GM12878 (cell line): ENCODE measurements at regions not wholly inside any gene's neighbourhood (a gene's known extent, or its start where the extent isn't known, plus 50 kb on each side); places are given as distances from the start of the nearest gene placed in this dataset.
A peak's percentile ranks its signal among the peaks of the same experiment; 100 is the strongest.

ENCODE experiments used
- ATAC-seq: fragments of 200-7000 bp; cut with Tn5 transposase; 3 replicates; pipeline ENCODE4 v1.9.1; 2020; ENCODE audit warnings: mild to moderate bottlenecking, moderate library complexity
- BruUV-seq: library from RNA; stranded (reverse); fragments of 400-500 nt; replicated peaks from 2 replicates; lab custom pipeline; 2021; lab: Mats Ljungman, UMichigan
- CTCF ChIA-PET: fragments of 300-600 bp; sonication (Branson Sonifier 250); formaldehyde crosslinking; extraction: SDS; loops from one replicate; lab custom pipeline; 2021; ENCODE audit warnings: inconsistent platforms; lab: Yijun Ruan, JAX
- POLR2A ChIA-PET: fragments of 350-600 bp; formaldehyde crosslinking; extraction: SDS; loops from one replicate; lab custom pipeline; 2021; ENCODE audit warnings: inconsistent platforms; lab: Charles Lee
- RAD21 ChIA-PET: fragments of 300-600 bp; sonication (Branson Sonifier 250); formaldehyde crosslinking; loops from one replicate; lab custom pipeline; 2023; ENCODE audit warnings: antibody characterized with exemption; ENCODE audit not compliant: unreplicated experiment; lab: Charles Lee
- SMC1A ChIA-PET: fragments of 300-600 bp; sonication (Branson Sonifier 250); formaldehyde crosslinking; loops from one replicate; lab custom pipeline; 2023; ENCODE audit not compliant: unreplicated experiment, uncharacterized antibody; lab: Charles Lee
- DNase-seq: peaks from one replicate; pipeline ENCODE4 v3.0.0-alpha.2; 2011; ENCODE audit warnings: low read depth, low spot score
- FAIRE-seq: peaks from 3 replicates; lab custom pipeline; 2011; peaks lifted over from hg19 to GRCh38; lab: Jason Lieb, UNC
- H2AFZ ChIP-seq: 2 replicates; pipeline ENCODE4 v1.6.0; 2011; ENCODE audit warnings: low read depth, low read length, control low read depth; ENCODE audit not compliant: control insufficient read depth
- H3K27ac ChIP-seq: 2 replicates; pipeline ENCODE4 v1.5.1; 2011; ENCODE audit warnings: control low read depth; ENCODE audit not compliant: control insufficient read depth, insufficient read depth
- H3K27me3 ChIP-seq, 2 experiments: replicated peaks in 1 of 2; 2 replicates each; pipeline versions ENCODE4 v1.6.0 to v1.6.1; 2011; ENCODE audit warnings: low read length in 1 of 2; ENCODE audit not compliant: control insufficient read depth in 2 of 2, insufficient read depth in 2 of 2
- H3K36me3 ChIP-seq, 2 experiments: 2 replicates each; pipeline ENCODE4 v1.5.1; 2011; ENCODE audit warnings: low read length in 1 of 2; ENCODE audit not compliant: control insufficient read depth in 2 of 2, insufficient read depth in 2 of 2
- H3K4me1 ChIP-seq: 2 replicates; pipeline ENCODE4 v1.6.1; 2011; ENCODE audit warnings: mild to moderate bottlenecking, low read length, moderate library complexity, mixed read lengths; ENCODE audit not compliant: control insufficient read depth, insufficient read depth
- H3K4me2 ChIP-seq: 2 replicates; pipeline ENCODE4 v1.6.0; 2011; ENCODE audit warnings: control low read depth; ENCODE audit not compliant: control insufficient read depth, insufficient read depth
- H3K4me3 ChIP-seq: fragments of 200-600 bp; sonication (generic); 2 replicates; pipeline ENCODE4 v1.5.1; 2016
- H3K79me2 ChIP-seq: 2 replicates; pipeline ENCODE4 v1.6.0; 2011; ENCODE audit warnings: low read length; ENCODE audit not compliant: control insufficient read depth, insufficient read depth
- H3K9ac ChIP-seq: 2 replicates; pipeline ENCODE4 v1.8.0; 2011; ENCODE audit warnings: low read length, control low read depth, mixed read lengths; ENCODE audit not compliant: control insufficient read depth, insufficient read depth
- H3K9me3 ChIP-seq: replicated peaks from 3 replicates; pipeline ENCODE4 v1.5.1; 2011; ENCODE audit warnings: mild to moderate bottlenecking, low read length; ENCODE audit not compliant: control insufficient read depth, insufficient read depth
- H4K20me1 ChIP-seq: 2 replicates; pipeline ENCODE4 v1.6.0; 2011; ENCODE audit not compliant: control insufficient read depth, insufficient read depth
- ATF2 ChIP-seq: IDR thresholded peaks from 2 replicates; pipeline ENCODE4 v1.6.1; 2012; ENCODE audit warnings: low read length, inconsistent platforms
- CHD4 ChIP-seq: fragments of 200-600 bp; sonication (generic); IDR thresholded peaks from 2 replicates; pipeline ENCODE4 v1.6.1; 2016; ENCODE audit warnings: mild to moderate bottlenecking
- CREB1 ChIP-seq: IDR thresholded peaks from 2 replicates; pipeline ENCODE4 v1.6.1; 2012; ENCODE audit warnings: low read depth, mild to moderate bottlenecking, inconsistent platforms
- ESRRA ChIP-seq: IDR thresholded peaks from 2 replicates; pipeline ENCODE4 v1.6.1; 2012; ENCODE audit warnings: mild to moderate bottlenecking, low read length, improper control_type of control experiment
- FOXM1 ChIP-seq: IDR thresholded peaks from 2 replicates; pipeline ENCODE4 v1.6.1; 2012; ENCODE audit warnings: low read depth, mild to moderate bottlenecking, inconsistent platforms, low read length, moderate library complexity
- KDM1A ChIP-seq: fragments of 200-600 bp; sonication (generic); IDR thresholded peaks from 2 replicates; pipeline ENCODE4 v1.6.1; 2016; ENCODE audit warnings: borderline replicate concordance
- MEF2A ChIP-seq: IDR thresholded peaks from 2 replicates; pipeline ENCODE4 v1.6.1; 2011; ENCODE audit warnings: low read depth, mild to moderate bottlenecking, low read length, moderate library complexity; ENCODE audit not compliant: insufficient read depth
- MTA3 ChIP-seq: IDR thresholded peaks from 2 replicates; pipeline ENCODE4 v1.6.1; 2012; ENCODE audit warnings: low read length, inconsistent platforms, borderline replicate concordance
- NR2C2 ChIP-seq: IDR thresholded peaks from 2 replicates; pipeline ENCODE4 v1.6.1; 2011; ENCODE audit warnings: borderline replicate concordance, low read depth; ENCODE audit not compliant: control insufficient read depth, insufficient read length
- SMC3 ChIP-seq: IDR thresholded peaks from 2 replicates; pipeline ENCODE4 v1.6.1; 2011; ENCODE audit warnings: low read length, improper control_type of control experiment, borderline replicate concordance
- SPI1 ChIP-seq: IDR thresholded peaks from 2 replicates; pipeline ENCODE4 v1.6.1; 2011; ENCODE audit warnings: low read depth, mild to moderate bottlenecking, low read length, moderate library complexity, borderline replicate concordance; ENCODE audit not compliant: insufficient read depth
- YY1 ChIP-seq: IDR thresholded peaks from 2 replicates; pipeline ENCODE4 v1.6.1; 2011; ENCODE audit warnings: low read depth, mild to moderate bottlenecking, low read length
- ZBED1 ChIP-seq: IDR thresholded peaks from 2 replicates; pipeline ENCODE4 v1.6.1; 2016; ENCODE audit warnings: borderline replicate concordance
- WGBS: methylation state at CpG from one replicate; pipeline ENCODE4 v1.1.6; 2016; ENCODE audit warnings: low lambda C conversion rate; ENCODE audit not compliant: insufficient replicate concordance, insufficient coverage; ENCODE audit errors: missing lambda C conversion rate; 5-methylcytosine and 5-hydroxymethylcytosine counted together
- in situ Hi-C: fragments of 300-500 bp; cut with MboI; formaldehyde crosslinking; loops from 9 replicates; pipeline ENCODE4 v1.14.3; 2018; ENCODE audit warnings: mixed read lengths
- intact Hi-C: fragments of 100-400 bp; cut with micrococcal nuclease; formaldehyde crosslinking; loops from one replicate; pipeline ENCODE4 v1.14.2; 2022; ENCODE audit not compliant: unreplicated experiment
- TF ChIP-seq, protein P1 (sequence below): fragments of 450-650 bp; IDR thresholded peaks from 2 replicates; pipeline ENCODE4 v1.6.1; 2016; ENCODE audit warnings: mild to moderate bottlenecking
- TF ChIP-seq, protein P2 (sequence below): fragments of 450-650 bp; IDR thresholded peaks from 2 replicates; pipeline ENCODE4 v1.6.1; 2018; ENCODE audit warnings: borderline replicate concordance, mild to moderate bottlenecking; ENCODE audit not compliant: partially characterized antibody
- TF ChIP-seq, protein P3 (sequence below), 3 experiments: IDR thresholded peaks in 2 of 3; conservative IDR thresholded peaks in 1 of 3; 2 replicates each; pipeline ENCODE4 v1.5.1; 2011; ENCODE audit warnings: low read depth in 3 of 3, low read length in 3 of 3, mild to moderate bottlenecking in 3 of 3, control low read depth in 2 of 3, moderate library complexity in 2 of 3, inconsistent platforms in 1 of 3, mixed read lengths in 1 of 3; ENCODE audit not compliant: control insufficient read depth in 2 of 3, insufficient read depth in 1 of 3; ENCODE audit errors: extremely low read depth in 1 of 3

DNA sequence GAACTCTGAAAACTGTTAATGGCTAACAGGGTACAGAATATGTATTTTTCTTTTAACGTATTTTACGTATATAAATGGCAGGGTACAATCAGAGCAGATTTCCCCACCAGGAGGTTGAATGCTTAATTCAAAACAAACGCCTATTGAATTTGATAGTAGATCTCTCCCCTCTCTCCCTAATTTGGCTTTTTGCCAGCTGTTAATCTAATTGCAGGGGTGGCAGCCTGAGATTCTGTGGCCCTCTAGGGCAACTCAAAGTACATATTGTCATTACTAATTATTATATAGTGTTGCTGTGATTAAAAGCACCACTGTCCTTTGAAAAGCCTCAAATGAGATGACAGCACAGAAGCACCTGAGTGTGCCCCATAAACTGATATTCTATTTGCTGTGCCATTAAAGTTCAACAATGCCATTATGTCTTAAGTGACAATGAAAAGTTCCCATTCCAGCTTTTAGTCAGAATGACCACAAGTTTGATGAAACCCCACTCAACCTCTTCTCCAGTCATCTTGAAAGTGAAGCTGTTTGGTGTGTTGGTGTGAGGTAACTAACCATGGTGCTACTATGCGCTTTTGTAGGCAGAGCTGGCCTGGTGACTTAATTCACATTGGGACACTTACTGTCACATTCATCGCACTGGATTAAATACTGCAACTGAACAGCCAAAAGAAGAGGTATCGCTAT, 351.4 kb downstream of the KCNRG start:
- ChIA-PET CTCF (interaction anchor here (1.2 kb wide), 1 partner anchor 434 kb away, joined by 4 read pairs; no protein-coding TSS in a partner anchor), RAD21 (interaction anchor here (1.9 kb wide), 1 partner anchor 545 kb away, joined by 5 read pairs; no protein-coding TSS in a partner anchor), SMC1A (interaction anchor here (0.6 to 1.3 kb wide), 3 partner anchors 13 to 434 kb away, joined by 3 read pairs; no protein-coding TSS in a partner anchor), POLR2A (interaction anchor here (0.6 kb wide), 1 partner anchor 9 kb away, joined by 3 read pairs; no protein-coding TSS in a partner anchor)
- Histone ChIP-seq H3K4me3 (no peak overlapping the region), H3K9me3 (peaks cover 6% of the 10 kb centered on the region; the same call in 2 of the 3 replicates), H3K9ac (no peak overlapping the region), H3K79me2 (no peaks in the 10 kb centered on the region), H3K27ac (no peak overlapping the region), H4K20me1 (no peaks in the 10 kb centered on the region), H3K36me3 (no peaks in the 10 kb centered on the region), H2AFZ (no peak overlapping the region), H3K27me3 (peaks cover 0 to 4% of the 10 kb centered on the region in 2 experiments; a peak in 1 of 4 replicates), H3K4me2 (peak overlapping the region; percentile 24; the same call in 1 of the 2 replicates), H3K4me1 (peaks cover 29% of the 10 kb centered on the region)
- DNase-seq = peak; percentile 79
- no TSS peak for BruUV-seq
- ATAC-seq = peak; percentile 90
- intact Hi-C loops (loop anchor here (2.0 to 5.0 kb wide), 4 partner anchors 122 to 546 kb away; no protein-coding TSS in a partner anchor), in situ Hi-C loops (no loop called here)
- peak; percentile 49 for FAIRE-seq
- 16% methylated on average over 6 of the region's 6 CpGs for WGBS
- TF ChIP-seq SPI1 (no peak), CREB1 (peak; percentile 77), NR2C2 (no peak), YY1 (0 out of 2 replicates have a peak, but pooled peaks have one; percentile 15), KDM1A (no peak), FOXM1 (peak; percentile 91), ESRRA (no peak), MTA3 (peak; percentile 98), CHD4 (no peak), ATF2 (peak; percentile 91), ZBED1 (peak; percentile 96), MEF2A (peak; percentile 59; the same call in 1 of the 2 replicates), SMC3 (no peak; the same call in 1 of the 2 replicates)
- TF ChIP-seq, protein P1, sequence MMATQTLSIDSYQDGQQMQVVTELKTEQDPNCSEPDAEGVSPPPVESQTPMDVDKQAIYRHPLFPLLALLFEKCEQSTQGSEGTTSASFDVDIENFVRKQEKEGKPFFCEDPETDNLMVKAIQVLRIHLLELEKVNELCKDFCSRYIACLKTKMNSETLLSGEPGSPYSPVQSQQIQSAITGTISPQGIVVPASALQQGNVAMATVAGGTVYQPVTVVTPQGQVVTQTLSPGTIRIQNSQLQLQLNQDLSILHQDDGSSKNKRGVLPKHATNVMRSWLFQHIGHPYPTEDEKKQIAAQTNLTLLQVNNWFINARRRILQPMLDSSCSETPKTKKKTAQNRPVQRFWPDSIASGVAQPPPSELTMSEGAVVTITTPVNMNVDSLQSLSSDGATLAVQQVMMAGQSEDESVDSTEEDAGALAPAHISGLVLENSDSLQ = no peak
- TF ChIP-seq, protein P2, sequence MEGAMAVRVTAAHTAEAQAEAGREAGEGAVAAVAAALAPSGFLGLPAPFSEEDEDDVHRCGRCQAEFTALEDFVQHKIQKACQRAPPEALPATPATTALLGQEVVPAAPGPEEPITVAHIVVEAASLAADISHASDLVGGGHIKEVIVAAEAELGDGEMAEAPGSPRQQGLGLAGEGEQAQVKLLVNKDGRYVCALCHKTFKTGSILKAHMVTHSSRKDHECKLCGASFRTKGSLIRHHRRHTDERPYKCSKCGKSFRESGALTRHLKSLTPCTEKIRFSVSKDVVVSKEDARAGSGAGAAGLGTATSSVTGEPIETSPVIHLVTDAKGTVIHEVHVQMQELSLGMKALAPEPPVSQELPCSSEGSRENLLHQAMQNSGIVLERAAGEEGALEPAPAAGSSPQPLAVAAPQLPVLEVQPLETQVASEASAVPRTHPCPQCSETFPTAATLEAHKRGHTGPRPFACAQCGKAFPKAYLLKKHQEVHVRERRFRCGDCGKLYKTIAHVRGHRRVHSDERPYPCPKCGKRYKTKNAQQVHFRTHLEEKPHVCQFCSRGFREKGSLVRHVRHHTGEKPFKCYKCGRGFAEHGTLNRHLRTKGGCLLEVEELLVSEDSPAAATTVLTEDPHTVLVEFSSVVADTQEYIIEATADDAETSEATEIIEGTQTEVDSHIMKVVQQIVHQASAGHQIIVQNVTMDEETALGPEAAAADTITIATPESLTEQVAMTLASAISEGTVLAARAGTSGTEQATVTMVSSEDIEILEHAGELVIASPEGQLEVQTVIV = no peak
- TF ChIP-seq, protein P3, sequence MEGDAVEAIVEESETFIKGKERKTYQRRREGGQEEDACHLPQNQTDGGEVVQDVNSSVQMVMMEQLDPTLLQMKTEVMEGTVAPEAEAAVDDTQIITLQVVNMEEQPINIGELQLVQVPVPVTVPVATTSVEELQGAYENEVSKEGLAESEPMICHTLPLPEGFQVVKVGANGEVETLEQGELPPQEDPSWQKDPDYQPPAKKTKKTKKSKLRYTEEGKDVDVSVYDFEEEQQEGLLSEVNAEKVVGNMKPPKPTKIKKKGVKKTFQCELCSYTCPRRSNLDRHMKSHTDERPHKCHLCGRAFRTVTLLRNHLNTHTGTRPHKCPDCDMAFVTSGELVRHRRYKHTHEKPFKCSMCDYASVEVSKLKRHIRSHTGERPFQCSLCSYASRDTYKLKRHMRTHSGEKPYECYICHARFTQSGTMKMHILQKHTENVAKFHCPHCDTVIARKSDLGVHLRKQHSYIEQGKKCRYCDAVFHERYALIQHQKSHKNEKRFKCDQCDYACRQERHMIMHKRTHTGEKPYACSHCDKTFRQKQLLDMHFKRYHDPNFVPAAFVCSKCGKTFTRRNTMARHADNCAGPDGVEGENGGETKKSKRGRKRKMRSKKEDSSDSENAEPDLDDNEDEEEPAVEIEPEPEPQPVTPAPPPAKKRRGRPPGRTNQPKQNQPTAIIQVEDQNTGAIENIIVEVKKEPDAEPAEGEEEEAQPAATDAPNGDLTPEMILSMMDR (IDR thresholded peaks at IDR 0.05 in 2 of 3, conservative IDR thresholded peaks at IDR 0.05 in 1 of 3; ENCODE audit: control insufficient read depth in 2 of 3, extremely low read depth in 1 of 3, insufficient read depth in 1 of 3, low read depth in 3 of 3, low read length in 3 of 3) = no peak
